K562 (cell line): ENCODE measurements at regions not wholly inside any gene's neighbourhood (a gene's known extent, or its start where the extent isn't known, plus 50 kb on each side); places are given as distances from the start of the nearest gene placed in this dataset.

Source experiments
- ATAC-seq: fragments of 200-7000 bp; cut with Tn5 transposase; 3 replicates; pipeline ENCODE4 v1.9.1; 2020; ENCODE audit warnings: moderate library complexity
- BruUV-seq: library from RNA; stranded (reverse); fragments of 400-500 nt; replicated peaks from 2 replicates; lab custom pipeline; 2021; lab: Mats Ljungman, UMichigan
- CTCF ChIA-PET: fragments of 300-600 bp; formaldehyde crosslinking; extraction: SDS; loops from one replicate; lab custom pipeline; 2021; ENCODE audit warnings: low intra/inter-chr PET ratio; lab: Yijun Ruan, JAX
- POLR2A ChIA-PET: fragments of 300-600, 350-650 bp; sonication (Branson Sonifier 250); formaldehyde crosslinking; extraction: SDS; loops from one replicate; lab custom pipeline; 2021; ENCODE audit warnings: antibody characterized with exemption, inconsistent platforms; lab: Yijun Ruan, JAX
- DNase-seq, 4 experiments: peaks; one replicate each; pipeline versions ENCODE4 v3.0.0 to v3.0.0-alpha.2; 2011 to 2018; ENCODE audit warnings: low spot score in 3 of 4, mixed read lengths in 3 of 4; ENCODE audit errors: extremely low read depth in 1 of 4
- FAIRE-seq: peaks from 2 replicates; lab custom pipeline; 2011; peaks lifted over from hg19 to GRCh38; lab: Jason Lieb, UNC
- H2AFZ ChIP-seq: 2 replicates; pipeline ENCODE4 v1.6.0; 2011; ENCODE audit warnings: low read depth, low read length, control low read depth, inconsistent platforms
- H3K27ac ChIP-seq: fragments of 200-600 bp; 3 replicates; pipeline ENCODE4 v1.8.0; 2011; ENCODE audit warnings: low read depth, mild to moderate bottlenecking, control low read depth, inconsistent platforms, low read length, moderate library complexity, mixed read lengths; ENCODE audit errors: extremely low read depth
- H3K27me3 ChIP-seq, 2 experiments: fragments of 300-600 bp in 1 of 2; 2 replicates in 1 of 2; 3 replicates in 1 of 2; pipeline versions ENCODE4 v1.6.0 to v1.8.0; 2011; ENCODE audit warnings: inconsistent platforms in 2 of 2, low read length in 2 of 2, mild to moderate bottlenecking in 1 of 2, mixed read lengths in 1 of 2, moderate library complexity in 1 of 2; ENCODE audit not compliant: control insufficient read depth in 2 of 2, insufficient read depth in 2 of 2
- H3K36me3 ChIP-seq: fragments of 300-600 bp; 3 replicates; pipeline ENCODE4 v1.8.0; 2011; ENCODE audit warnings: mild to moderate bottlenecking, low read length, inconsistent platforms; ENCODE audit not compliant: control insufficient read depth, insufficient read depth
- H3K4me1 ChIP-seq, 2 experiments: fragments of 200-600 bp in 1 of 2; replicated peaks in 1 of 2; 2 replicates in 1 of 2; 3 replicates in 1 of 2; pipeline versions ENCODE4 v1.5.1 to v1.8.0; 2011; ENCODE audit warnings: inconsistent platforms in 2 of 2, low read length in 2 of 2, mild to moderate bottlenecking in 1 of 2, mixed read lengths in 1 of 2, moderate library complexity in 1 of 2; ENCODE audit not compliant: control insufficient read depth in 2 of 2, insufficient read depth in 2 of 2
- H3K4me2 ChIP-seq: 2 replicates; pipeline ENCODE4 v1.6.1; 2011; ENCODE audit warnings: low read length, control low read depth, inconsistent platforms, mixed read lengths; ENCODE audit not compliant: insufficient read depth
- H3K4me3 ChIP-seq: fragments of 200-600 bp; sonication (generic), shearing (Covaris generic); 2 replicates; pipeline ENCODE4 v1.5.1; 2016; ENCODE audit warnings: control low read depth, inconsistent platforms
- H3K79me2 ChIP-seq: fragments of 200-600 bp; 3 replicates; pipeline ENCODE4 v1.8.0; 2011; ENCODE audit warnings: low read length, inconsistent platforms; ENCODE audit not compliant: control insufficient read depth, insufficient read depth
- H3K9ac ChIP-seq, 2 experiments: 2 replicates each; pipeline versions ENCODE4 v1.6.0 to v1.6.1; 2011; ENCODE audit warnings: low read depth in 2 of 2, low read length in 2 of 2, control low read depth in 1 of 2, inconsistent platforms in 1 of 2, mild to moderate bottlenecking in 1 of 2, mixed read lengths in 1 of 2; ENCODE audit not compliant: insufficient read depth in 1 of 2
- H3K9me1 ChIP-seq: one replicate; pipeline ENCODE4 v1.6.0; 2011; ENCODE audit warnings: inconsistent platforms, mild to moderate bottlenecking, low read length, moderate library complexity; ENCODE audit not compliant: control insufficient read depth, insufficient read depth
- H3K9me3 ChIP-seq: replicated peaks from 2 replicates; pipeline ENCODE4 v1.5.1; 2011; ENCODE audit warnings: low read depth, low read length, inconsistent platforms; ENCODE audit not compliant: control insufficient read depth, insufficient read depth
- H4K20me1 ChIP-seq: replicated peaks from 2 replicates; pipeline ENCODE4 v1.6.1; 2011; ENCODE audit warnings: low read length, inconsistent platforms, mixed read lengths; ENCODE audit not compliant: control insufficient read depth, insufficient read depth
- CLOCK ChIP-seq: fragments of 250-450 bp; sonication (Bioruptor Pico); IDR thresholded peaks from 2 replicates; pipeline ENCODE4 v1.4.0; 2020; ENCODE audit warnings: mild to moderate bottlenecking, moderate library complexity, borderline replicate concordance
- CREB1 ChIP-seq, 2 experiments: sonication (generic) in 1 of 2; formaldehyde crosslinking in 1 of 2; IDR thresholded peaks; 2 replicates each; pipeline versions ENCODE4 v1.6.1 to v1.8.0; 2012 to 2022; ENCODE audit warnings: inconsistent platforms in 1 of 2, mild to moderate bottlenecking in 1 of 2, missing genetic modification reagents in 1 of 2, moderate library complexity in 1 of 2
- GABPB1 ChIP-seq: sonication (generic); formaldehyde crosslinking; IDR thresholded peaks from 2 replicates; pipeline ENCODE4 v1.8.0; 2022; ENCODE audit warnings: mild to moderate bottlenecking, missing genetic modification reagents
- GABPB2 ChIP-seq: fragments of 250-450 bp; sonication (Bioruptor Pico); conservative IDR thresholded peaks from 2 replicates; pipeline ENCODE4 v1.5.1; 2021; ENCODE audit warnings: mild to moderate bottlenecking
- GATAD2B ChIP-seq: fragments of 450-650 bp; IDR thresholded peaks from 2 replicates; pipeline ENCODE4 v1.6.1; 2017; ENCODE audit warnings: mild to moderate bottlenecking, borderline replicate concordance
- GTF2E2 ChIP-seq: fragments of 200-800 bp; sonication (Bioruptor generic); IDR thresholded peaks from 2 replicates; pipeline ENCODE4 v1.6.1; 2016; ENCODE audit warnings: missing genetic modification characterization, missing compliant biosample characterization
- ILF3 ChIP-seq: fragments of 450-650 bp; IDR thresholded peaks from 2 replicates; pipeline ENCODE4 v1.6.1; 2018; ENCODE audit warnings: antibody characterized with exemption, mild to moderate bottlenecking, moderate library complexity, borderline replicate concordance
- MLLT1 ChIP-seq, 2 experiments: fragments of 450-650 bp; IDR thresholded peaks; 2 replicates each; pipeline ENCODE4 v1.6.1; 2016
- NR2C2 ChIP-seq, 2 experiments: fragments of 200-800 bp in 1 of 2; sonication (Bioruptor generic) in 1 of 2; sonication (generic) in 1 of 2; formaldehyde crosslinking in 1 of 2; IDR thresholded peaks; 2 replicates each; pipeline versions ENCODE4 v1.6.1 to v1.8.0; 2016 to 2022; ENCODE audit warnings: mild to moderate bottlenecking in 1 of 2, missing compliant biosample characterization in 1 of 2, missing genetic modification characterization in 1 of 2, missing genetic modification reagents in 1 of 2
- POLR2A ChIP-seq: fragments of 450-650 bp; conservative IDR thresholded peaks from 2 replicates; pipeline ENCODE4 v1.6.1; 2016
- POLR2AphosphoS5 ChIP-seq: IDR thresholded peaks from 2 replicates; pipeline ENCODE4 v1.6.1; 2011; ENCODE audit warnings: mild to moderate bottlenecking, low read depth, low read length, moderate library complexity; ENCODE audit not compliant: control insufficient read depth, insufficient read depth
- POU5F1 ChIP-seq: fragments of 150-350 bp; IDR thresholded peaks from 2 replicates; pipeline ENCODE4 v1.6.1; 2014; ENCODE audit warnings: borderline replicate concordance, low read length, low read depth, mild to moderate bottlenecking; ENCODE audit not compliant: partially characterized antibody
- SMAD1 ChIP-seq: fragments of 150-350 bp; IDR thresholded peaks from 2 replicates; pipeline ENCODE4 v1.6.1; 2014; ENCODE audit warnings: low read length, low read depth; ENCODE audit not compliant: partially characterized antibody
- SMAD4 ChIP-seq: fragments of 250-450 bp; sonication (Bioruptor Pico); conservative IDR thresholded peaks from 2 replicates; pipeline ENCODE4 v1.8.0; 2021; ENCODE audit warnings: inconsistent platforms, mild to moderate bottlenecking, moderate library complexity
- SREBF2 ChIP-seq: sonication (generic); formaldehyde crosslinking; IDR thresholded peaks from 2 replicates; pipeline ENCODE4 v1.4.0; 2020; ENCODE audit warnings: mild to moderate bottlenecking, missing genetic modification reagents
- U2AF1 ChIP-seq: fragments of 200-400 bp; formaldehyde crosslinking; optimal IDR thresholded peaks from 2 replicates; pipeline ENCODE3; 2017; ENCODE audit warnings: mild to moderate bottlenecking, low read depth, low read length, moderate library complexity
- ZNF197 ChIP-seq: fragments of 200-800 bp; sonication (Bioruptor generic); IDR thresholded peaks from 2 replicates; pipeline ENCODE4 v1.6.1; 2016; ENCODE audit warnings: low read depth, missing genetic modification characterization, missing compliant biosample characterization
- ZNF766 ChIP-seq: fragments of 200-800 bp; sonication (Bioruptor generic); conservative IDR thresholded peaks from 2 replicates; pipeline ENCODE4 v1.6.1; 2016; ENCODE audit warnings: missing genetic modification characterization, missing compliant biosample characterization
- WGBS: fragments of 100-300 bp; shearing (Covaris generic); methylation state at CpG from one replicate; pipeline ENCODE4 v1.1.6; 2016; ENCODE audit warnings: low coverage, mixed read lengths; ENCODE audit not compliant: insufficient coverage; ENCODE audit errors: missing lambda C conversion rate; 5-methylcytosine and 5-hydroxymethylcytosine counted together
- in situ Hi-C: fragments of 300-500 bp; cut with MboI; formaldehyde crosslinking; loops from 4 replicates; pipeline ENCODE4 v1.15.0; 2018; ENCODE audit warnings: inconsistent platforms, mixed read lengths
- intact Hi-C: fragments of 100-400 bp; cut with micrococcal nuclease; formaldehyde crosslinking; loops from 2 replicates; pipeline ENCODE4 v1.14.2; 2022

GRCh38 chr6:27143474-27144026 lies 104.0 kb upstream of the PRSS16 start:
- Histone ChIP-seq H2AFZ (no peak overlapping the region), H3K27ac (peak overlapping the region; percentile 64), H3K4me3 (peak overlapping the region; percentile 71), H3K9me1 (no peaks in the 10 kb centered on the region), H3K9me3 (no peaks in the 10 kb centered on the region), H4K20me1 (peaks cover 32% of the 10 kb centered on the region), H3K79me2 (peaks cover 96% of the 10 kb centered on the region), H3K4me2 (peak overlapping the region; percentile 98), H3K27me3 (no peaks in the 10 kb centered on the region), H3K4me1 (peaks cover 8 to 11% of the 10 kb centered on the region in 2 experiments; a peak in 4 of 5 replicates), H3K9ac (peak overlapping the region; percentile 57 to 74), H3K36me3 (peaks cover 66% of the 10 kb centered on the region)
- 0% methylated on average over 2 of the region's 2 CpGs for WGBS
- intact Hi-C loops (loop anchor here (10.0 kb wide), 1 partner anchor 859 kb away; a partner anchor contains a TSS), in situ Hi-C loops (no loop called here)
- BruUV-seq = no TSS peak
- DNase-seq (peak in 1 of 4 experiments; percentile 43), ATAC-seq (no peak), FAIRE-seq (no peak)
- POLR2A ChIA-PET = interaction anchor here (0.5 to 10.6 kb wide), 12 partner anchors 12 to 1797 kb away, joined by 3 to 726 read pairs (median 4); a partner anchor contains a TSS
- CTCF ChIA-PET = no interaction called here
- no peak for TF ChIP-seq GATAD2B
- no peak for TF ChIP-seq CLOCK
- 0 out of 2 replicates have a peak, but pooled peaks have one; percentile 73 for TF ChIP-seq ILF3
- TF ChIP-seq GTF2E2 = 0 out of 2 replicates have a peak, but pooled peaks have one; percentile 1
- TF ChIP-seq POLR2AphosphoS5 = peak; percentile 60; the same call in 1 of the 2 replicates
- no peak for TF ChIP-seq POU5F1
- TF ChIP-seq GABPB1 (CRISPR knock-in tag) = no peak
- peak; percentile 5 for TF ChIP-seq U2AF1
- no peak for TF ChIP-seq SMAD4
- TF ChIP-seq CREB1 (IDR thresholded peaks at IDR 0.05) = 0 out of 2 replicates have a peak, but pooled peaks have one; percentile 3
- TF ChIP-seq CREB1 (CRISPR knock-in tag; IDR thresholded peaks at IDR 0.05) = no peak
- TF ChIP-seq ZNF766 (CRISPR knock-in tag) = peak; percentile 65; the same call in 1 of the 2 replicates
- no peak for TF ChIP-seq SREBF2 (CRISPR knock-in tag)
- TF ChIP-seq SMAD1 = no peak
- no peak for TF ChIP-seq GABPB2 (CRISPR knock-in tag)
- TF ChIP-seq MLLT1 (IDR thresholded peaks at IDR 0.05) = peak in 1 of 2 experiments; percentile 0; a peak in 1 of 4 replicates
- TF ChIP-seq POLR2A = 0 out of 2 replicates have a peak, but pooled peaks have one; percentile 55
- no peak for TF ChIP-seq ZNF197 (CRISPR knock-in tag)
- TF ChIP-seq NR2C2 (CRISPR knock-in tag; IDR thresholded peaks at IDR 0.05) = no peak
- 0 out of 2 replicates have a peak, but pooled peaks have one; percentile 21 for TF ChIP-seq NR2C2 (tag; IDR thresholded peaks at IDR 0.05)
